Stimulated activated CD4-positive, alpha-beta T cell treated with anti-CD3 and anti-CD28 coated beads, Interleukin-4, amount 100 ng/mL, for 4 hours (primary cell): ENCODE measurements at regions not wholly inside any gene's neighbourhood (a gene's known extent, or its start where the extent isn't known, plus 50 kb on each side); places are given as distances from the start of the nearest gene placed in this dataset.

Experiments used
- DNase-seq, 2 experiments: peaks; one replicate each; pipeline ENCODE4 v3.0.0-alpha.2; 2020

GRCh38 chr13:85068231-85068630 is 731.0 kb downstream of the SLITRK6 start:
- no peak for DNase-seq

- DNase-seq: no peak
These were observed 759.0 kb downstream of the SLITRK6 start for GRCh38 chr13:85040215-85040614.

- DNase-seq: no peak
These were observed 767.4 kb downstream of the SLITRK6 start for GRCh38 chr13:85031771-85032170.

- DNase-seq: no peak
These were observed 771.2 kb downstream of the SLITRK6 start for GRCh38 chr13:85028035-85028434.

GRCh38 chr13:85019121-85019520 is 780.1 kb downstream of the SLITRK6 start:
- no peak for DNase-seq

GRCh38 chr13:85013006-85013405 is 786.2 kb downstream of the SLITRK6 start:
- no peak for DNase-seq

- no peak for DNase-seq
These were observed 789.8 kb downstream of the SLITRK6 start for GRCh38 chr13:85009447-85009846.

- DNase-seq: no peak
These were observed 800.0 kb downstream of the SLITRK6 start for GRCh38 chr13:84999252-84999651.

- no peak for DNase-seq
These were observed 800.5 kb downstream of the SLITRK6 start for GRCh38 chr13:84998681-84999080.

GRCh38 chr13:84997858-84998257 is 801.4 kb downstream of the SLITRK6 start:
- no peak for DNase-seq

- no peak for DNase-seq
These were observed 804.6 kb downstream of the SLITRK6 start for GRCh38 chr13:84994582-84994981.

GRCh38 chr13:84985860-84986259 is 813.4 kb downstream of the SLITRK6 start:
- DNase-seq: no peak

- DNase-seq: no peak
These were observed 815.9 kb downstream of the SLITRK6 start for GRCh38 chr13:84983321-84983720.

GRCh38 chr13:84980571-84980970 is 818.6 kb downstream of the SLITRK6 start:
- no peak for DNase-seq

GRCh38 chr13:84978851-84979250 is 820.4 kb downstream of the SLITRK6 start:
- no peak for DNase-seq

GRCh38 chr13:84973661-84974060 is 825.6 kb downstream of the SLITRK6 start:
- DNase-seq: no peak

GRCh38 chr13:84972907-84973306 is 826.3 kb downstream of the SLITRK6 start:
- no peak for DNase-seq

GRCh38 chr13:84962849-84963248 is 836.4 kb downstream of the SLITRK6 start:
- DNase-seq: no peak

GRCh38 chr13:84962141-84962750 is 837.0 kb downstream of the SLITRK6 start:
- DNase-seq: no peak

GRCh38 chr13:84961023-84961422 is 838.2 kb downstream of the SLITRK6 start:
- DNase-seq: no peak

GRCh38 chr13:84959818-84960217 is 839.4 kb downstream of the SLITRK6 start:
- DNase-seq: no peak

GRCh38 chr13:84954636-84955035 is 844.6 kb downstream of the SLITRK6 start:
- DNase-seq: no peak

- DNase-seq: no peak
These were observed 848.1 kb downstream of the SLITRK6 start for GRCh38 chr13:84951128-84951527.

- DNase-seq: no peak
These were observed 853.0 kb downstream of the SLITRK6 start for GRCh38 chr13:84946192-84946591.

- no peak for DNase-seq
These were observed 858.4 kb downstream of the SLITRK6 start for GRCh38 chr13:84940798-84941197.

GRCh38 chr13:84940167-84940566 is 859.1 kb downstream of the SLITRK6 start:
- no peak for DNase-seq
